ENCODE measurements at regions not wholly inside any gene's neighbourhood (a gene's known extent, or its start where the extent isn't known, plus 50 kb on each side); places are given as distances from the start of the nearest gene placed in this dataset.

DNA sequence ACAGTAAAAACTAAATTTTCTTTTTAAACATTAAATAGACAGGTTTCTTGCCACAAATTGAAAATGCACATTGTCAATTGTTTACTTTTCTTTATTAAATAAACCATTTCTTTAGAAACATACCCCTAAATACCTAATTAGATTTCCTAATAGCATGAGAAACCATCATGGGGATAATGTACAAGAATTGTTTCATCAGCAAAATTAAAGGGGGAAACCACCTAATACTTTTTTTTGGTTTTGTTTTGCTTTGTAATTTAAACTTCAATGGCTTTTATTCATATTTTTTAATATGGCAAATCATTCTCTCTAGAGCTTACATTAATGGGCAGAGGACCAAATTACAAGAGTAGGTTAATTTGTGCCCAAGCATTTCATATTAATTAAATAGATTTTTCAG, 987.9 kb downstream of the EPHA7 start:
- TF ChIP-seq, protein P1, sequence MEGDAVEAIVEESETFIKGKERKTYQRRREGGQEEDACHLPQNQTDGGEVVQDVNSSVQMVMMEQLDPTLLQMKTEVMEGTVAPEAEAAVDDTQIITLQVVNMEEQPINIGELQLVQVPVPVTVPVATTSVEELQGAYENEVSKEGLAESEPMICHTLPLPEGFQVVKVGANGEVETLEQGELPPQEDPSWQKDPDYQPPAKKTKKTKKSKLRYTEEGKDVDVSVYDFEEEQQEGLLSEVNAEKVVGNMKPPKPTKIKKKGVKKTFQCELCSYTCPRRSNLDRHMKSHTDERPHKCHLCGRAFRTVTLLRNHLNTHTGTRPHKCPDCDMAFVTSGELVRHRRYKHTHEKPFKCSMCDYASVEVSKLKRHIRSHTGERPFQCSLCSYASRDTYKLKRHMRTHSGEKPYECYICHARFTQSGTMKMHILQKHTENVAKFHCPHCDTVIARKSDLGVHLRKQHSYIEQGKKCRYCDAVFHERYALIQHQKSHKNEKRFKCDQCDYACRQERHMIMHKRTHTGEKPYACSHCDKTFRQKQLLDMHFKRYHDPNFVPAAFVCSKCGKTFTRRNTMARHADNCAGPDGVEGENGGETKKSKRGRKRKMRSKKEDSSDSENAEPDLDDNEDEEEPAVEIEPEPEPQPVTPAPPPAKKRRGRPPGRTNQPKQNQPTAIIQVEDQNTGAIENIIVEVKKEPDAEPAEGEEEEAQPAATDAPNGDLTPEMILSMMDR (IDR thresholded peaks at IDR 0.05; ENCODE audit: poor library complexity), result no peak
- TF ChIP-seq EZH2 (IDR thresholded peaks at IDR 0.05; ENCODE audit: borderline replicate concordance) (no peak), EZH2phosphoT487 (IDR thresholded peaks at IDR 0.05; ENCODE audit: low read depth, severe bottlenecking, unreplicated experiment) (no peak)

All from hepatocyte (in vitro differentiated cells).